ENCODE measurements at regions not wholly inside any gene's neighbourhood (a gene's known extent, or its start where the extent isn't known, plus 50 kb on each side); places are given as distances from the start of the nearest gene placed in this dataset.

- TF ChIP-seq, protein P1, sequence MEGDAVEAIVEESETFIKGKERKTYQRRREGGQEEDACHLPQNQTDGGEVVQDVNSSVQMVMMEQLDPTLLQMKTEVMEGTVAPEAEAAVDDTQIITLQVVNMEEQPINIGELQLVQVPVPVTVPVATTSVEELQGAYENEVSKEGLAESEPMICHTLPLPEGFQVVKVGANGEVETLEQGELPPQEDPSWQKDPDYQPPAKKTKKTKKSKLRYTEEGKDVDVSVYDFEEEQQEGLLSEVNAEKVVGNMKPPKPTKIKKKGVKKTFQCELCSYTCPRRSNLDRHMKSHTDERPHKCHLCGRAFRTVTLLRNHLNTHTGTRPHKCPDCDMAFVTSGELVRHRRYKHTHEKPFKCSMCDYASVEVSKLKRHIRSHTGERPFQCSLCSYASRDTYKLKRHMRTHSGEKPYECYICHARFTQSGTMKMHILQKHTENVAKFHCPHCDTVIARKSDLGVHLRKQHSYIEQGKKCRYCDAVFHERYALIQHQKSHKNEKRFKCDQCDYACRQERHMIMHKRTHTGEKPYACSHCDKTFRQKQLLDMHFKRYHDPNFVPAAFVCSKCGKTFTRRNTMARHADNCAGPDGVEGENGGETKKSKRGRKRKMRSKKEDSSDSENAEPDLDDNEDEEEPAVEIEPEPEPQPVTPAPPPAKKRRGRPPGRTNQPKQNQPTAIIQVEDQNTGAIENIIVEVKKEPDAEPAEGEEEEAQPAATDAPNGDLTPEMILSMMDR (IDR thresholded peaks at IDR 0.05), result no peak
- TF ChIP-seq KDM1A (IDR thresholded peaks at IDR 0.05; ENCODE audit: low read depth) (no peak), MYC (IDR thresholded peaks at IDR 0.05; ENCODE audit: borderline replicate concordance, low read length) (no peak), CBX2 (IDR thresholded peaks at IDR 0.05; ENCODE audit: borderline replicate concordance, low read depth) (no peak), NFE2L2 (conservative IDR thresholded peaks at IDR 0.05; ENCODE audit: low read length) (no peak), PHF8 (IDR thresholded peaks at IDR 0.05; ENCODE audit: borderline replicate concordance, low read depth) (no peak), POLR2A (IDR thresholded peaks at IDR 0.05; ENCODE audit: low read length) (no peak), REST (IDR thresholded peaks at IDR 0.05) (no peak), MAFK (IDR thresholded peaks at IDR 0.05; ENCODE audit: partially characterized antibody) (no peak), CEBPB (IDR thresholded peaks at IDR 0.05) (no peak), EP300 (IDR thresholded peaks at IDR 0.05) (no peak)
- TF ChIP-seq, protein P2, sequence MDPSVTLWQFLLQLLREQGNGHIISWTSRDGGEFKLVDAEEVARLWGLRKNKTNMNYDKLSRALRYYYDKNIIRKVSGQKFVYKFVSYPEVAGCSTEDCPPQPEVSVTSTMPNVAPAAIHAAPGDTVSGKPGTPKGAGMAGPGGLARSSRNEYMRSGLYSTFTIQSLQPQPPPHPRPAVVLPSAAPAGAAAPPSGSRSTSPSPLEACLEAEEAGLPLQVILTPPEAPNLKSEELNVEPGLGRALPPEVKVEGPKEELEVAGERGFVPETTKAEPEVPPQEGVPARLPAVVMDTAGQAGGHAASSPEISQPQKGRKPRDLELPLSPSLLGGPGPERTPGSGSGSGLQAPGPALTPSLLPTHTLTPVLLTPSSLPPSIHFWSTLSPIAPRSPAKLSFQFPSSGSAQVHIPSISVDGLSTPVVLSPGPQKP (IDR thresholded peaks at IDR 0.05; ENCODE audit: low read depth, low read length), result no peak
Observed at GRCh38 chr13:37319031-37319443, 213.6 kb upstream of the CSNK1A1L start.
